ENCODE measurements at regions not wholly inside any gene's neighbourhood (a gene's known extent, or its start where the extent isn't known, plus 50 kb on each side); places are given as distances from the start of the nearest gene placed in this dataset.

DNA sequence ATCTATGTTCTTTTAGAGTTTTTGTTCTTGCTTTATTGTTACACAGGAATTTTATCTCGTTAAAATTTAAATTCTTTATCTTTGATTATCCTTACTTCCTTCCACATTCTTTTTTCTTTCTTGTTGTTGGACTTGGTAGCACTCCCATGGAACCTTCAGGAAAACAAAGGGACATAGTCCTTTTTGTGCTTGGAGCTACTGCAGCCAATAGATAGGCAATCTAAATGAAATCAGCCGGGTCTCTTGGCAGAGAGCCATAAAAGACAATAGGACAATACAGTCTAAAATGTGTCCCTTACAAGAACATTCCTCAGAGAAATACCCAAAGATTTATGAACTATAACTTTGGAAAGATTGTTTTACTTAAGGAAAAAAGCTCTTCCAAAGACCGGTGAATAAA lies 548.1 kb upstream of the C9orf72 start:
- no peak for TF ChIP-seq POLR2A (IDR thresholded peaks at IDR 0.05)
- TF ChIP-seq, protein P1, sequence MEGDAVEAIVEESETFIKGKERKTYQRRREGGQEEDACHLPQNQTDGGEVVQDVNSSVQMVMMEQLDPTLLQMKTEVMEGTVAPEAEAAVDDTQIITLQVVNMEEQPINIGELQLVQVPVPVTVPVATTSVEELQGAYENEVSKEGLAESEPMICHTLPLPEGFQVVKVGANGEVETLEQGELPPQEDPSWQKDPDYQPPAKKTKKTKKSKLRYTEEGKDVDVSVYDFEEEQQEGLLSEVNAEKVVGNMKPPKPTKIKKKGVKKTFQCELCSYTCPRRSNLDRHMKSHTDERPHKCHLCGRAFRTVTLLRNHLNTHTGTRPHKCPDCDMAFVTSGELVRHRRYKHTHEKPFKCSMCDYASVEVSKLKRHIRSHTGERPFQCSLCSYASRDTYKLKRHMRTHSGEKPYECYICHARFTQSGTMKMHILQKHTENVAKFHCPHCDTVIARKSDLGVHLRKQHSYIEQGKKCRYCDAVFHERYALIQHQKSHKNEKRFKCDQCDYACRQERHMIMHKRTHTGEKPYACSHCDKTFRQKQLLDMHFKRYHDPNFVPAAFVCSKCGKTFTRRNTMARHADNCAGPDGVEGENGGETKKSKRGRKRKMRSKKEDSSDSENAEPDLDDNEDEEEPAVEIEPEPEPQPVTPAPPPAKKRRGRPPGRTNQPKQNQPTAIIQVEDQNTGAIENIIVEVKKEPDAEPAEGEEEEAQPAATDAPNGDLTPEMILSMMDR (IDR thresholded peaks at IDR 0.05): no peak

Measured in testis (tissue), 2 donors.